SK-N-SH treated with all-trans-retinoic acid at 6 μM for 48 hours (cell line): ENCODE measurements at regions not wholly inside any gene's neighbourhood (a gene's known extent, or its start where the extent isn't known, plus 50 kb on each side); places are given as distances from the start of the nearest gene placed in this dataset.

ENCODE experiments used
- CREB5 ChIP-seq: fragments of 250-450 bp; sonication (Bioruptor Pico); IDR thresholded peaks from 2 replicates; pipeline ENCODE4 v1.5.1; 2020; ENCODE audit warnings: low read depth, mild to moderate bottlenecking, moderate library complexity
- GLIS3 ChIP-seq: fragments of 250-450 bp; sonication (Bioruptor Pico); IDR thresholded peaks from 2 replicates; pipeline ENCODE4 v1.5.0; 2020; ENCODE audit warnings: mild to moderate bottlenecking, moderate library complexity
- OSR1 ChIP-seq: fragments of 250-450 bp; sonication (Bioruptor Pico); IDR thresholded peaks from 2 replicates; pipeline ENCODE4 v1.8.0; 2022; ENCODE audit warnings: moderate library complexity, mild to moderate bottlenecking, inconsistent platforms
- PATZ1 ChIP-seq: fragments of 250-450 bp; sonication (Bioruptor Pico); IDR thresholded peaks from 2 replicates; pipeline ENCODE4 v1.8.0; 2020; ENCODE audit warnings: mild to moderate bottlenecking, moderate library complexity, borderline replicate concordance
- SNAI2 ChIP-seq: fragments of 250-450 bp; sonication (Bioruptor Pico); IDR thresholded peaks from 2 replicates; pipeline ENCODE4 v1.5.0; 2020; ENCODE audit warnings: mild to moderate bottlenecking, moderate library complexity
- ZFP3 ChIP-seq: fragments of 250-450 bp; sonication (Bioruptor Pico); IDR thresholded peaks from 2 replicates; pipeline ENCODE4 v1.5.0; 2020; ENCODE audit warnings: mild to moderate bottlenecking, moderate library complexity
- ZNF70 ChIP-seq: fragments of 450-650 bp; formaldehyde crosslinking; IDR thresholded peaks from 2 replicates; pipeline ENCODE4 v1.5.0; 2020; ENCODE audit warnings: mild to moderate bottlenecking, moderate library complexity

- TF ChIP-seq OSR1 (no peak), ZNF70 (CRISPR knock-in tag) (no peak), CREB5 (CRISPR knock-in tag) (no peak), GLIS3 (CRISPR knock-in tag) (no peak), PATZ1 (CRISPR knock-in tag) (no peak), SNAI2 (CRISPR knock-in tag) (no peak), ZFP3 (CRISPR knock-in tag) (no peak)
Observed at GRCh38 chr1:164466429-164466828, 92.6 kb upstream of the PBX1 start.
